ENCODE measurements at regions not wholly inside any gene's neighbourhood (a gene's known extent, or its start where the extent isn't known, plus 50 kb on each side); places are given as distances from the start of the nearest gene placed in this dataset.
"Not testable (repeated sequence)": the region's sequence is repeated elsewhere in the genome, so short reads cannot be mapped to it uniquely, and the experiment has no call there.

GRCh38 chr7:86995814-86996213 is 63.6 kb downstream of the ELAPOR2 start:
- no peak overlapping the region for H3K27ac Mint-ChIP-seq
- peaks cover 2% of the 10 kb centered on the region for H3K9me3 Mint-ChIP-seq
- H3K4me1 Mint-ChIP-seq = peaks cover 10% of the 10 kb centered on the region
- H3K4me3 Mint-ChIP-seq = no peak overlapping the region
- H3K36me3 Mint-ChIP-seq (ENCODE audit: low read depth) = peaks cover 7% of the 10 kb centered on the region
- TF ChIP-seq, protein P1, sequence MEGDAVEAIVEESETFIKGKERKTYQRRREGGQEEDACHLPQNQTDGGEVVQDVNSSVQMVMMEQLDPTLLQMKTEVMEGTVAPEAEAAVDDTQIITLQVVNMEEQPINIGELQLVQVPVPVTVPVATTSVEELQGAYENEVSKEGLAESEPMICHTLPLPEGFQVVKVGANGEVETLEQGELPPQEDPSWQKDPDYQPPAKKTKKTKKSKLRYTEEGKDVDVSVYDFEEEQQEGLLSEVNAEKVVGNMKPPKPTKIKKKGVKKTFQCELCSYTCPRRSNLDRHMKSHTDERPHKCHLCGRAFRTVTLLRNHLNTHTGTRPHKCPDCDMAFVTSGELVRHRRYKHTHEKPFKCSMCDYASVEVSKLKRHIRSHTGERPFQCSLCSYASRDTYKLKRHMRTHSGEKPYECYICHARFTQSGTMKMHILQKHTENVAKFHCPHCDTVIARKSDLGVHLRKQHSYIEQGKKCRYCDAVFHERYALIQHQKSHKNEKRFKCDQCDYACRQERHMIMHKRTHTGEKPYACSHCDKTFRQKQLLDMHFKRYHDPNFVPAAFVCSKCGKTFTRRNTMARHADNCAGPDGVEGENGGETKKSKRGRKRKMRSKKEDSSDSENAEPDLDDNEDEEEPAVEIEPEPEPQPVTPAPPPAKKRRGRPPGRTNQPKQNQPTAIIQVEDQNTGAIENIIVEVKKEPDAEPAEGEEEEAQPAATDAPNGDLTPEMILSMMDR (IDR thresholded peaks at IDR 0.05; ENCODE audit: unreplicated experiment in 3 of 3) = no peak
- no peaks in the 10 kb centered on the region for H3K27me3 Mint-ChIP-seq (ENCODE audit: low read depth)

- TF ChIP-seq, protein P1 (IDR thresholded peaks at IDR 0.05; ENCODE audit: unreplicated experiment in 3 of 3) = no peak
- Mint-ChIP-seq H3K4me3 (no peak overlapping the region), H3K4me1 (peaks cover 5% of the 10 kb centered on the region), H3K27ac (no peak overlapping the region), H3K27me3 (ENCODE audit: low read depth) (no peaks in the 10 kb centered on the region), H3K9me3 (peaks cover 2% of the 10 kb centered on the region), H3K36me3 (ENCODE audit: low read depth) (peaks cover 7% of the 10 kb centered on the region)
Measured at GRCh38 chr7:86995052-86995725, 64.3 kb downstream of the ELAPOR2 start.

GRCh38 chr7:86991771-86992191 is 67.7 kb downstream of the ELAPOR2 start:
- Mint-ChIP-seq H3K27me3 (ENCODE audit: low read depth) (no peaks in the 10 kb centered on the region), H3K27ac (no peak overlapping the region), H3K4me1 (peaks cover 5% of the 10 kb centered on the region), H3K36me3 (ENCODE audit: low read depth) (peaks cover 19% of the 10 kb centered on the region), H3K4me3 (no peak overlapping the region), H3K9me3 (peaks cover 11% of the 10 kb centered on the region)
- TF ChIP-seq, protein P1 (IDR thresholded peaks at IDR 0.05; ENCODE audit: unreplicated experiment in 3 of 3) = no peak

DNA sequence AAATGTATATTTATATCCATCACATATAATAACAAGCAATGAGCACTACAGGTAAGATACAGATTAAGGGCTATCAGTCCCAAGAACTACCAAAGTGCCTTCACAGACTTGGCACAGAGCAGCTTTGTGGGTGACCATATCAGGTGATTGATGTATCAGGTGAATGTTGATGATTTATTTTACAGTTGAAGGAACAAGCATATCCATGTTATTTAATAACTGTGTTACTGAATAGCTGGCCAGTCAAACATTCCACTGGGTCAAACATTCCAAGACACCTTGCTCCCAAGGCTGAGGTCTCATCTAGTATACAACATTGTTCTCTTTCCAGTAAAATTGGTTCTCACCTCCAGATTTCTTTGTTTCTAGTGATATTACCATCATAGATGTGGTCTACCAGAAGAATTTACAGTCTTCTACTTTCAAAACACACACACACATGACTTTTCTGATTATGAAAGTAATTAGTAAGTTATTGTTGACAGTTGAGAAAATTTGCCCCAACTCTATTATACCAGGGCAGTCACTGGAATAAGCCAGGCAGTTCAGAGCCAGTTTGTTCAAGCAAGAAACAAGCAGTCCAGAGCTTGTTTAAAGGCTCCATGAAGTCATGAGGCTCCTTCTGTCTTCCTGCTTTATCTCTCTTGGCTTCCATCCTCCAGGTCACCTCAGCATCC is 68.2 kb downstream of the ELAPOR2 start:
- no peak overlapping the region for H3K27ac Mint-ChIP-seq
- H3K4me1 Mint-ChIP-seq = peaks cover 5% of the 10 kb centered on the region
- H3K27me3 Mint-ChIP-seq (ENCODE audit: low read depth) = no peaks in the 10 kb centered on the region
- H3K9me3 Mint-ChIP-seq = peaks cover 14% of the 10 kb centered on the region
- H3K4me3 Mint-ChIP-seq = no peak overlapping the region
- TF ChIP-seq, protein P1 (IDR thresholded peaks at IDR 0.05; ENCODE audit: unreplicated experiment in 3 of 3) = no peak
- peaks cover 22% of the 10 kb centered on the region for H3K36me3 Mint-ChIP-seq (ENCODE audit: low read depth)

DNA sequence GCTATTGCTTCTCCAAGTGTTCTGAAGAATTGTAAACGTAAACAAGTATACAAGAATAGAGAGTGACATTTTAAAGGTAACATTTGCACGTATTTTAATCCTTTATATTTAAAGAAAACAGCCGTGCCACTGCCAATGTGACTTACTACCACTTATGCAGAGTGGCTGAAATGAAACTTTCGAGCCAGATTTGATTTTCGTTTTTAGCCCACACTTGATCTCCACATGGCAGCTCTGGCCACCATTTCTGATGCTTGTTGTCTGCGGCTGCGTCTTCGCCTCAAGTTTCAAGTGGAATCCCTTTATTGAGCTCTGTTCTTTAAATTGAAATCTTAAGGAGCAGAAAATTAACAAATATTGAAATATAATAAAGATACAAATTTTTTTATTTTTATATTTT is 70.0 kb downstream of the ELAPOR2 start:
- Mint-ChIP-seq H3K4me3 (no peak overlapping the region), H3K27me3 (ENCODE audit: low read depth) (no peaks in the 10 kb centered on the region), H3K27ac (no peak overlapping the region), H3K36me3 (ENCODE audit: low read depth) (peaks cover 36% of the 10 kb centered on the region), H3K9me3 (peaks cover 28% of the 10 kb centered on the region), H3K4me1 (no peaks in the 10 kb centered on the region)
- TF ChIP-seq, protein P1 (IDR thresholded peaks at IDR 0.05; ENCODE audit: unreplicated experiment in 3 of 3) = no peak

DNA sequence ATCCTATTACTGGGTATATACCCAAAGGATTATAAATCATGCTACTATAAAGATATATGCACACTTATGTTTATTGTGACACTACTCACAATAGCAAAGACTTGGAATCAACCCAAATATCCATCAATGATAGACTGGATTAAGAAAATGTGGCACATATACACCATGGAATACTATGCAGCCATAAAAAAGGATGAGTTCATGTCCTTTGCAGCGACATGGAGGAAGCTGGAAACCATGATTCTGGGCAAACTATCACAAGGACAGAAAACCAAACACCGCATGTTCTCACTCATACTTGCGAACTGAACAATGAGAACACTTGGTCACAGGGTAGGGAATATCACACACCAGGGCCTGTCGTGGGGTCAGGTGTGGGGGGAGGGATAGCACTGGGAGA is 71.6 kb downstream of the ELAPOR2 start:
- H3K27me3 Mint-ChIP-seq (ENCODE audit: low read depth); H3K27ac Mint-ChIP-seq; H3K4me3 Mint-ChIP-seq; H3K4me1 Mint-ChIP-seq: not testable (repeated sequence)
- Mint-ChIP-seq H3K36me3 (ENCODE audit: low read depth) (peaks cover 48% of the 10 kb centered on the region), H3K9me3 (peaks cover 41% of the 10 kb centered on the region)

DNA sequence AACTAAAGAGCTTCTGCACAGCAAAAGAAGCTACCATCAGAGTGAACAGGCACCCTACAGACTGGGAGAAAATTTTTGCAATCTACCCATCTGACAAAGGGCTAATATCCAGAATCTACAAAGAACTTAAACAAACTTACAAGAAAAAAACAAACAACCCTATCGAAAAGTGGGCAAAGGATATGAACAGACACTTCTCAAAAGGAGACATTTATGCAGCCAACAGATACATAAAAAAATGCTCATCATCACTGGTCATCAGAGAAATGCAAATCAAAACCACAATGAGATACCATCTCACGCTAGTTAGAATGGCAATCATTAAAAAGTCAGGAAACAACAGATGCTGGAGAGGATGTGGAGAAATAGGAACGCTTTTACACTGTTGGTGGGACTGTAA is 72.1 kb downstream of the ELAPOR2 start:
- H3K27me3 Mint-ChIP-seq (ENCODE audit: low read depth); H3K4me1 Mint-ChIP-seq; H3K27ac Mint-ChIP-seq; H3K4me3 Mint-ChIP-seq: not testable (repeated sequence)
- H3K36me3 Mint-ChIP-seq (ENCODE audit: low read depth) = peaks cover 51% of the 10 kb centered on the region
- peaks cover 41% of the 10 kb centered on the region for H3K9me3 Mint-ChIP-seq

- Mint-ChIP-seq H3K9me3 (peaks cover 41% of the 10 kb centered on the region), H3K36me3 (ENCODE audit: low read depth) (peaks cover 47% of the 10 kb centered on the region)
- not testable (repeated sequence) for H3K27ac Mint-ChIP-seq; H3K27me3 Mint-ChIP-seq (ENCODE audit: low read depth); H3K4me1 Mint-ChIP-seq; H3K4me3 Mint-ChIP-seq
Measured at GRCh38 chr7:86985342-86985741, 74.1 kb downstream of the ELAPOR2 start.

- not testable (repeated sequence) for H3K27me3 Mint-ChIP-seq (ENCODE audit: low read depth); H3K27ac Mint-ChIP-seq; H3K4me1 Mint-ChIP-seq; H3K4me3 Mint-ChIP-seq
- Mint-ChIP-seq H3K9me3 (peaks cover 41% of the 10 kb centered on the region), H3K36me3 (ENCODE audit: low read depth) (peaks cover 47% of the 10 kb centered on the region)
Measured at GRCh38 chr7:86983654-86984053, 75.8 kb downstream of the ELAPOR2 start.

GRCh38 chr7:86981937-86982336 is 77.5 kb downstream of the ELAPOR2 start:
- H3K4me3 Mint-ChIP-seq; H3K27ac Mint-ChIP-seq; H3K4me1 Mint-ChIP-seq; H3K27me3 Mint-ChIP-seq (ENCODE audit: low read depth): not testable (repeated sequence)
- H3K9me3 Mint-ChIP-seq = peaks cover 32% of the 10 kb centered on the region
- H3K36me3 Mint-ChIP-seq (ENCODE audit: low read depth) = peaks cover 36% of the 10 kb centered on the region
